GM18520 (cell line): ENCODE measurements at regions not wholly inside any gene's neighbourhood (a gene's known extent, or its start where the extent isn't known, plus 50 kb on each side); places are given as distances from the start of the nearest gene placed in this dataset.
A peak's percentile ranks its signal among the peaks of the same experiment; 100 is the strongest.

Experiments used
- ATAC-seq: cut with Tn5 transposase; IDR thresholded peaks from one replicate; pipeline ENCODE4 v1.9.1; 2021; ENCODE audit not compliant: unreplicated experiment

DNA sequence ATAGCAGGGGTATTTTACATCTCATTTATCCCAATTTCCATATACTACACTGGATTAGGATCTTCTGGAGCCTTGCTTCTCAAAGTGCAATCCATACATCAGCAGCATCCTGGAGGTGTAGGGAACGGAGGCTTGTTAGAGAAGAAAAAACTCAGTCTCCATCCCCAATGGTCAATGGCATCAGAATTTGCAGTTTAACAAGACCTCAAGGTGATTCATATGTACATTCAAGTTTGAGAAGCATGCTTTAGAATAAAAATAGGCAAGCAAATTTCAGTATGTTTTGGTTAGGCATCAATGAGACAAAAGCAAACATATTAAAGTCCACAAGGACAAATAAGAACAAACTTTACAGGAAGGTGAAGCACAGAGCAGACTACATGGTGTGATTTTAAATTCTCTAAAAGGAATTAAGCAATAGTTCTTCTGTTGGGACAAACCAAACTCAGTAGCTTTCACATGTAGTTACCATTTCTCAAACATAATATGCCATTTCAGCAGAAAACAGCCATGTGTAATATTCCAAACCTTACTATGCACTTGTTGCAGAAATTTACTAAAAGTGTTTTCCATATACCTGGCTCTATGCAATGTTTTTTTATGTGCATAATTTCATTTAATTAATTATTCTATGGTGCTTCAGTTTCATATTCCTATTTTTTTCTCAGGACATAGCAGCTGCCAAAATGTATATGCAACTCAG is 360.3 kb upstream of the NECTIN3 start:
- no peak for ATAC-seq

DNA sequence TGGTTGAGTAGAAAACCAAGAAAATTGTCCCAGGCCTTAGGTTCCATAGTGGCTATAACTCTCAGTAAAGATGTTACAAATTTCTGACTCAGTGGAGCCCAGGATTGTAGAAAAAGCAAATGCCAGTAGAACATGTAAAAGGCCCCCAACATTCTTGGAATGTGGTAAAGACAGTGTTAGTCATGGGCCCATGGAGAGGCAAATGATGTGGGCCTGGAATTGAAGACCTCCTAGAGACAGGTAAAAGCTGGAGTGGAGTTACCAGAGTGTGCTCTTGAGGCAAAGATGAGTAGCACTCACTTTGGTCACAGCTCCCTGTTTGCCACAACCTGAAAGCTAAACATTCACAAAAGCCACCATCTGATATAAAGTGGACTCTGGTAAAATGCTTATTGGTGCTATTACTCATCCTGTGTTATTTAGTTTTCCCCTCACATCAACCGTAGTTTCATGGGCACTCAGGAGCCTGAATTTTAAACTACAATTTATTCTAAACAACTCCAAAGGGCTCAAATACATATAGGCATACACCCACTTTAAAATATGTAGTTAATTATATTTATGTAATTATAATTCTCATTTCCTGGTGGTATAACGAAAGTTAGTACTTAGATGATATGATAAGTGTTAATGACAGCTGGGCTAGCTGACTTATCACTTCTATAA is 359.6 kb upstream of the NECTIN3 start:
- ATAC-seq, result no peak

DNA sequence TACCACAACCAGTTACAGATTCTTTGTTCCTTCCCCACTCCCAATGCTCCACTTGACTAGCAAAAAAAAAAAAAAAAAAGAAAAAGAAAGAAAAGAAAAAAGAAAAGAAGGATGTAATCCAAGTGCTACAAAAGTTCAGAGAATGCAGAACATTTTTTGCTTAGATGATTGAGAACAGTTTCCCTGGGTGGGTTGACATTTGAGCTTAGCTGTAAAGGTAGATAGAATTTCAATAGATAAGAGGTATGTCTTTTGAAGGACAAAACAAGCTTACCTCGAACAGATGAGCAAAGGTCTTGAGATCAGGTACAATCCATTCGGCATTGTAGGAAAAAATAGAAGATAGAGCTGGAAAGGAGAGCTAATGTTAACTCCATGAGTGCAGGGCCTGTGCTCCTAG is 344.6 kb upstream of the NECTIN3 start:
- ATAC-seq, result no peak

DNA sequence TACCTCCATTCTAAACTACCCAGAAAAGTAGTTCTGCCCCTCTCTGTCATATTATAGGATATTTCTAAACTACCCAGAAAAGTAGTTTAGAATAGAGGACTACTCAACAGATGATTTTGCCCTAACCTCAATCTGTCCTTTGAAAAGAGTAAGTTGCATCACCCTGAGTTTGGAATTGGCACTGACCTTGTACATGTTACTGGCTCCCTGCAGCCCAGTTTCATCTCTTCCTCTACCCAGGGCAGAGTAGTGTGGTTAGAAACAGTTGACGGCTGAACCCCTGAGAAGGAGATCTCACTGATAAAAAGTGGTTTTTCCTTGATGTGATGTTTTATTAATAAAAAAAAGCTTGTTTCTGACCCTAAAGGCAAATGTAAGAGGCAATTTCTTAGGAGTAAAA is 340.5 kb upstream of the NECTIN3 start:
- ATAC-seq, result no peak

GRCh38 chr3:110732420-110732819 is 339.2 kb upstream of the NECTIN3 start:
- ATAC-seq, result no peak

- ATAC-seq, result no peak
Measured at GRCh38 chr3:110733045-110733444, 338.6 kb upstream of the NECTIN3 start.

DNA sequence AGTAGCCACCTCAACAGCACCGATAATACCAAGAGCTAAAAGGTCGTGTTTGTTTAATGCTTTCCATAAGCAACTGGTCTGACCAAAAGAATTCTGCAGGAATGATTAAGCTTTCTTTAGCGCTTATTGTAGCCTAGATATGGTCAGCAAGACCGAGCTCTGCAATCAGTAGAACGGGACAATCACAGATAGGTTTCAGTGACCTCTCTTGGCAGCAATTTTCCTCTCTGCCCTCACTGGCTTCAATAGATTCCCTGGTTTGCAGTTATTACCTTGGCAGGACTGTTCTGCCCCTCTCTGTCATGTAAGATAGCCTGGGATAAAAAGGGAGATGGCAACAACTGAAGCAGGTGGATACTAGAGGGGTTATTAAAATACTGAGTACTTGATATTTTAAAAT is 337.1 kb upstream of the NECTIN3 start:
- ATAC-seq, result no peak

GRCh38 chr3:110736332-110736731 is 335.3 kb upstream of the NECTIN3 start:
- ATAC-seq, result peak; percentile 75

DNA sequence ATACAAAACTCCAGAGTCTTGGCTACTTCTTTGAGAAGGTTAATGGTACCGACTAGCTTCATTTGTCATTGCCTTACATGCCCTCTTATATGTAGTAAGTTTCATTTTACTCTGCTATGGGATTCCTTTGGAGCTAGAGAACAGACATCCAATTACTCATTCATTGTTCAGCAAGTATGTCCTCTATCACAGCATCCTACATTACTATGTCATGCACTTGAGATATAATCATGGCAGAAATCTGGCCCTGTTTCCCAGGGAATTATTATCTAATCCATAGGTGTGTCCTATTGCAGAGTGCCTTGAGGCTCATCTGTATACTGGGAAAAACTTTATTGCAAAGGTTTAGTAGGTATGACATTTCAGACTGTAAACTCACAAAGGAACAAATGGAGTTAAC is 333.1 kb upstream of the NECTIN3 start:
- ATAC-seq, result no peak

DNA sequence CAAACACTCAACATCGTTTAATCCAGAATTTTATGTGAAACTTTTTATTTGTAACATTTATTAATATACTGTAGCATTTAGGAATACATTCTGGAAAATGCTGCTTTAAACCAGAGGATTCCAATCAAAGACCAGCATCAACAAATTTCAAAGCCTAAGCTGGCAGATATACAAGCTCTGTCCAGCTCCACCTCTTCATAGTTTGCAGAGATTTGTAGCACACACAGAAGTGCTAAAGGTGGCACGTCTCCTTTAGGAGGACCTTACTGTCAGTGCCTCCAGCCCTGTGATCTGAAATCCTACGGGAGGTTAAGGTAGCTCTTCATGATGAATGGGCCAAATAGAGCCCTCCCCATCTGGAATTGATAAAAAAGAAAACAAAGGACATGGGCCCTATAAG is 329.7 kb upstream of the NECTIN3 start:
- ATAC-seq, result no peak

GRCh38 chr3:110743202-110743601 is 328.4 kb upstream of the NECTIN3 start:
- ATAC-seq, result no peak

- ATAC-seq, result no peak
Measured at GRCh38 chr3:110743984-110744383, 327.6 kb upstream of the NECTIN3 start.

DNA sequence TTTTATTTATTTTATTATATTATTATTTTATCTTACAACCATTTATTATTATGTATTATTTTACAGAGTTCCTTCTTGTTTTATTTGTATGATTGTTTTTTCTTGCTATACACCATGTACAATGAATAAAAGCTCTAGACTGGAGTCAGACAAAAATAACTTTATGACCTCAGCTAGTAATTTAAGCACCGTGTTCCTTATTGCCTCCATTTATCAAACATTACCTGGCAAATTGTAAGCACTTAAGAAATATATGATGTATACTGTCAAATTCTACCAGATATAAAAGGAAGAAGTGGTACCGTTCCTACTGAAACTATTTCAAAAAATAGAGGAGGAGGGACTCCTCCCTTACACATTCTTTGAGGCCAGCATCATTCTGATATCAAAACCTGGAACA is 326.9 kb upstream of the NECTIN3 start:
- no peak for ATAC-seq

DNA sequence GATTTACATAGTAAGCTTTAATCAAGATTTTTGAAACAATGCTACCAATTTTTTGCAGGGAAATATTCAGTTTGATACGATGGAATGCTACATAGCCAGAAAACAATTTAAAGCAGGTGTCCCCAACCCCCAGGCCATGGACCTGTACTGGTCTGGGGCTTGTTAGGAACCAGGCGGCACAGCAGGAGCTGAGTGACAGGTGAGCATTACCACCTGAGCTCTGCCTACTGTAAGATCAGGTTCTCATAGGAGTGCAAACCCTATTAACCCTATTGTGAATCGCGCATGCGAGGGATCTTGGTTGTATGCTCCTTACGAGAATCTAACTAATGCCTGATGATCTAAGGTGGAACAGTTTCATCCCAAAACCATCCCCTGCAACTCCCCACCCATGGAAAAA is 322.6 kb upstream of the NECTIN3 start:
- ATAC-seq, result no peak

DNA sequence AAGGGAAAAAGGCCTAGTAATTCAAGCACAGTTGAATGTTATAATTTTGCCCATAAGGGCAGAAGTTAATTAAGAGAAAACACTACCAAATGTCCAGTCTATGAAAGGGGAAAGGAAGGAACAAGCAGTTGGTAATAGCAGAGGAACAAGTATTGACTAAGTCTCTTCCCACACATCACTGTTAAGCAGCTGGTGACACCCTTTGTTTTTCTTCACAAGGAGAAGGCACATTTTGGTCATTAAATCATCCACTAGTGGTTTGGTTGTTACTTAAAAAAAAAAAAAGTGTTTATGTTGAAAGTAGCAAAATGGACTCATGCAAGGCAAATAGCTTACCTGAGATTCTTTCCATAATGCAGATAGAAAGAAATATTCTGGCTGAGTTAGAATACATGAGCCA is 321.4 kb upstream of the NECTIN3 start:
- ATAC-seq, result no peak

- no peak for ATAC-seq
Measured at GRCh38 chr3:110752307-110752706, 319.3 kb upstream of the NECTIN3 start.

DNA sequence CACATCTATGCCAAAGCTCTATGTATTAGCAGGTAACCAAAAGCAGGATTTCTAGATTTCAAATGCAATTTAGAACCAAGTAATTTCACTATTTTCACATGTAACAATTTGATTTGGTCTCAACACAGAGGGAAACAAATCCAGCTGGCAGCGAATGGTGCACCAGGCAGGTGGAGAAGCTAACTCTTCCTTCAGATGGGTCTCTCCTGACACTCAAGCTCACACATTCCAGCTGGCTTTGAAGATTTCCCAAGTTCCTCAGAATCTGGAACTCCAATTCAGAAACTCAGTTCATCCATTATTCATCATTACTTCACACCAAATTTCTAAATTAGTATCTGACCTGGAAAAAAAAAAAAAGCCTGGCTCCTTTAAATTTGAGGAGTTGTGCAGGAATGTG is 318.1 kb upstream of the NECTIN3 start:
- ATAC-seq, result no peak

DNA sequence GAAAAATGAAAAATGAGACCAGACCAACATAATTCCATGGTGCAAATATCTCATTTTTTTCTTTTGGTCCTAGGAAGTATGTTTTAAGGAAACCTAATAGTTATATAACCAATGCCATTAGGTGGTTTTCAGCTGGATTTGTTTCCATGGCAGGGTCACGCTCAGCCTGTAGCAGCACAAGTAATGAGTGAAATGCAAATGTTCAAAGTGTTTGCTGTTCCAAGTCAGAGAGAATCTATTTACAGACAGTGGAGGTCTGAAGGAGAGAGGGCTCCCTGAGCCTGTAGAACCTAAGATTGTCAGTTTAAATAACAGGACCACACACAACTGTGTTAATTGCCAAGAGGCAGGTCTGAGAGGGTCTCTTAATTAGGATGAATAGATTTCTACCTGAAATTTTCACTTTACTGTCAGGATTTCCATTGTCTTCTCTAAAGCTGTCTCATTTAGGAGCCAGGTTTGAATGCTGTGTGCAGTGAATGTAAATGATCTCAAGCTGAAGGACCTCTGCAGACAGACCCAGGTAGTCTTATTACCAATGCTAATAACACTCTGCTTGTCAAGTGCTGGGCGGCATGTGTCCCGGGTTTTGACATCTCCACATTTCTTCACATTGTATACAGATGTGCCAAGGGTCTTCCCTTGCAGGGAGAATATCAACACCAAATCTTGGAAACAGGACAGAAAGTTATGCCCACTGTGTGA is 317.3 kb upstream of the NECTIN3 start:
- ATAC-seq, result no peak

DNA sequence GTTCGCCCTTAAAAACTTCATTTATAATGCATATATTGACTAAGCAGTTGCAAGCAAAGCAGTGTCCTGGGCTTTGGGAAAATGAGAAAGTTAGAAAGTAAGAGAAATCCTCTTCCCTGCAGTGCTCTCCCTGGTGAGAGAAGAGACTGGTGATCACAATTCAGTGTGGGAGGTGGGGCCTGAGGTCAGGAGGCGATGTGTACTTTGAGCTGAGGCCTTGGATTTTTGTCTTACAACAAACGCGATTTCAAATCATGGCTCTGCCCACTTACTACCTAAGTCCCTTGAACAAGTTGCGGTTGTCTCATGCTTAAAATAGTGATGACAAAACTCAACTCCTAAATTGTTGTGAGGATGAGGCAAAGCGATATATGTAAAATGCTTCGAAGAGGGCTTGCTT is 316.3 kb upstream of the NECTIN3 start:
- ATAC-seq, result no peak

DNA sequence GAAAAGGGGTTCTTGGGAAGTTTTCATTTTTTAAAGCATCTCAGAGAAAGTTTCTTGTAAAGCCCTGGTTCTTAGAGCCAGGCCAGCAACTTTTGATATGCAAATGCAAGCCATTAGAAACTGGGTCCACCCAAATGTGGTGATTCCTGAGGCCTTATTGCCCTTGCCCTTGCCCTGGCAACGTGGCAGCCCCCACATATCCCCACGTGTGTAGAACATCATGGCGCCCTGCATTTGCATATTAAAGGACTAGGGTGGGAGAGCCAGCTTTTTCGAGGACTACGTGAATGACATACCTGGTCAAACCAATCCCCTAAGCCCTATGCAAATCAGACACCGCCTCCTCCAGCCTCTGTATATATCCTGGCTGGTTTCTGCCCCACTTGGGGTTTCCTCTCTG is 314.9 kb upstream of the NECTIN3 start:
- ATAC-seq, result no peak

DNA sequence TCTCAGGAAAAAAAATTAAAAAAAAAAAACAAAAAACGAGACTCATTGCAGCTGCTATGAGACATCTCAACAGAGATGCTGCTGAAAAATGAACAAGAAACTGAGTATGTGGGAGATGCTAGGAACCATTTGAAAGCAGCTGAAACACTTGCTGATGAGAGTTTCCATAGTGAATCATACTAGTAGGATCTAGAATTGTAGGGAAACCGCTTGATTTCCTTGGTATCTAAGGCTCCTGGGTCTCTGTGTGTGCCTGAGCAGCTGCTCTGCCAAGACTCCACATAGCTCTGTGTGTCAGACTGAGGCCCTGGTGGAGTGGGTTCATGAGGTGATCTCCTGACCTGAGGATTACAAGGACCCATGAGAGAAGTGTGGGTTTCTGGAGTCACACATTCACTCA is 313.4 kb upstream of the NECTIN3 start:
- no peak for ATAC-seq

GRCh38 chr3:110767156-110767555 is 304.5 kb upstream of the NECTIN3 start:
- no peak for ATAC-seq
